ENCODE measurements at regions not wholly inside any gene's neighbourhood (a gene's known extent, or its start where the extent isn't known, plus 50 kb on each side); places are given as distances from the start of the nearest gene placed in this dataset.

- DNase-seq (ENCODE audit: low read depth), result no peak
Observed at GRCh38 chr10:78899996-78900714, 168.6 kb upstream of the ZMIZ1 start.

GRCh38 chr10:78900715-78901430 lies 167.9 kb upstream of the ZMIZ1 start:
- no peak for DNase-seq (ENCODE audit: low read depth)

GRCh38 chr10:78901694-78902093 lies 167.1 kb upstream of the ZMIZ1 start:
- DNase-seq (ENCODE audit: low read depth), result no peak

- no peak for DNase-seq (ENCODE audit: low read depth)
Observed at GRCh38 chr10:78902815-78903214, 166.0 kb upstream of the ZMIZ1 start.

GRCh38 chr10:78903341-78903940 lies 165.3 kb upstream of the ZMIZ1 start:
- no peak for DNase-seq (ENCODE audit: low read depth)

- DNase-seq (ENCODE audit: low read depth), result no peak
Observed at GRCh38 chr10:78904196-78904595, 164.6 kb upstream of the ZMIZ1 start.

GRCh38 chr10:78905015-78905956 lies 163.5 kb upstream of the ZMIZ1 start:
- no peak for DNase-seq (ENCODE audit: low read depth)

- DNase-seq (ENCODE audit: low read depth), result no peak
Observed at GRCh38 chr10:78905957-78906308, 162.8 kb upstream of the ZMIZ1 start.

- no peak for DNase-seq (ENCODE audit: low read depth)
Observed at GRCh38 chr10:78906734-78907390, 161.9 kb upstream of the ZMIZ1 start.

- DNase-seq (ENCODE audit: low read depth), result no peak
Observed at GRCh38 chr10:78907551-78908211, 161.1 kb upstream of the ZMIZ1 start.

GRCh38 chr10:78909221-78909620 lies 159.5 kb upstream of the ZMIZ1 start:
- DNase-seq (ENCODE audit: low read depth), result no peak

GRCh38 chr10:78910021-78910420 lies 158.7 kb upstream of the ZMIZ1 start:
- DNase-seq (ENCODE audit: low read depth), result no peak

- no peak for DNase-seq (ENCODE audit: low read depth)
Observed at GRCh38 chr10:78910476-78910875, 158.3 kb upstream of the ZMIZ1 start.

- no peak for DNase-seq (ENCODE audit: low read depth)
Observed at GRCh38 chr10:78910886-78911285, 157.9 kb upstream of the ZMIZ1 start.

GRCh38 chr10:78911533-78912340 lies 157.0 kb upstream of the ZMIZ1 start:
- DNase-seq (ENCODE audit: low read depth), result no peak

GRCh38 chr10:78912361-78913218 lies 156.2 kb upstream of the ZMIZ1 start:
- no peak for DNase-seq (ENCODE audit: low read depth)

GRCh38 chr10:78913219-78914059 lies 155.3 kb upstream of the ZMIZ1 start:
- DNase-seq (ENCODE audit: low read depth), result no peak

GRCh38 chr10:78914060-78914378 lies 154.7 kb upstream of the ZMIZ1 start:
- DNase-seq (ENCODE audit: low read depth), result no peak

All from Daoy (cell line).